Astrocyte (in vitro differentiated cells and primary cell): ENCODE measurements at regions not wholly inside any gene's neighbourhood (a gene's known extent, or its start where the extent isn't known, plus 50 kb on each side); places are given as distances from the start of the nearest gene placed in this dataset.
"Not testable (repeated sequence)": the region's sequence is repeated elsewhere in the genome, so short reads cannot be mapped to it uniquely, and the experiment has no call there.

Experiments
- DNase-seq: peaks from one replicate; pipeline ENCODE4 v3.0.0-alpha.2; 2010; ENCODE audit warnings: low read depth
- FAIRE-seq: peaks from 2 replicates; lab custom pipeline; 2011; peaks lifted over from hg19 to GRCh38; lab: Jason Lieb, UNC
- H2AFZ ChIP-seq: 2 replicates; pipeline ENCODE4 v1.6.0; 2012; ENCODE audit warnings: low read depth, low read length, inconsistent platforms
- H3K27ac ChIP-seq: 2 replicates; pipeline ENCODE4 v1.5.1; 2011; ENCODE audit warnings: low read depth, low read length, inconsistent platforms
- H3K27me3 ChIP-seq: 2 replicates; pipeline ENCODE4 v1.6.0; 2011; ENCODE audit warnings: low read length, inconsistent platforms; ENCODE audit not compliant: insufficient read depth
- H3K36me3 ChIP-seq: 2 replicates; pipeline ENCODE4 v1.5.1; 2011; ENCODE audit warnings: low read length, inconsistent platforms; ENCODE audit not compliant: insufficient read depth
- H3K4me1 ChIP-seq: 2 replicates; pipeline ENCODE4 v1.5.1; 2011; ENCODE audit warnings: low read length, inconsistent platforms; ENCODE audit not compliant: insufficient read depth
- H3K4me2 ChIP-seq: 2 replicates; pipeline ENCODE4 v1.6.0; 2012; ENCODE audit warnings: low read length, inconsistent platforms
- H3K4me3 ChIP-seq: 2 replicates; pipeline ENCODE4 v1.5.1; 2011; ENCODE audit warnings: low read depth, mild to moderate bottlenecking, low read length, inconsistent platforms; ENCODE audit not compliant: insufficient read depth
- H3K79me2 ChIP-seq: 2 replicates; pipeline ENCODE4 v1.6.0; 2012; ENCODE audit warnings: mild to moderate bottlenecking, low read length, inconsistent platforms; ENCODE audit not compliant: insufficient read depth
- H3K9ac ChIP-seq: 2 replicates; pipeline ENCODE4 v1.6.0; 2012; ENCODE audit warnings: mild to moderate bottlenecking, low read length, inconsistent platforms
- H3K9me3 ChIP-seq: 2 replicates; pipeline ENCODE4 v1.5.1; 2012; ENCODE audit warnings: low read depth, mild to moderate bottlenecking, low read length, inconsistent platforms; ENCODE audit not compliant: insufficient read depth
- H4K20me1 ChIP-seq: 2 replicates; pipeline ENCODE4 v1.6.0; 2012; ENCODE audit warnings: low read length, inconsistent platforms; ENCODE audit not compliant: insufficient read depth
- H3K27ac Mint-ChIP-seq: one replicate; pipeline ENCODE4 v1.8.0; 2021; ENCODE audit warnings: mild to moderate bottlenecking, mixed read lengths; ENCODE audit not compliant: unreplicated experiment
- H3K27me3 Mint-ChIP-seq: one replicate; pipeline ENCODE4 v1.8.0; 2021; ENCODE audit warnings: low read depth, mixed read lengths; ENCODE audit not compliant: unreplicated experiment
- H3K36me3 Mint-ChIP-seq: one replicate; pipeline ENCODE4 v1.8.0; 2021; ENCODE audit warnings: low read depth, mixed read lengths; ENCODE audit not compliant: unreplicated experiment
- H3K4me1 Mint-ChIP-seq: one replicate; pipeline ENCODE4 v1.8.0; 2021; ENCODE audit warnings: low read depth, mixed read lengths; ENCODE audit not compliant: unreplicated experiment
- H3K4me3 Mint-ChIP-seq: one replicate; pipeline ENCODE4 v1.8.0; 2021; ENCODE audit warnings: mild to moderate bottlenecking, moderate library complexity, mixed read lengths; ENCODE audit not compliant: unreplicated experiment
- H3K9me3 Mint-ChIP-seq: one replicate; pipeline ENCODE4 v1.8.0; 2021; ENCODE audit warnings: mild to moderate bottlenecking, mixed read lengths; ENCODE audit not compliant: unreplicated experiment

DNA sequence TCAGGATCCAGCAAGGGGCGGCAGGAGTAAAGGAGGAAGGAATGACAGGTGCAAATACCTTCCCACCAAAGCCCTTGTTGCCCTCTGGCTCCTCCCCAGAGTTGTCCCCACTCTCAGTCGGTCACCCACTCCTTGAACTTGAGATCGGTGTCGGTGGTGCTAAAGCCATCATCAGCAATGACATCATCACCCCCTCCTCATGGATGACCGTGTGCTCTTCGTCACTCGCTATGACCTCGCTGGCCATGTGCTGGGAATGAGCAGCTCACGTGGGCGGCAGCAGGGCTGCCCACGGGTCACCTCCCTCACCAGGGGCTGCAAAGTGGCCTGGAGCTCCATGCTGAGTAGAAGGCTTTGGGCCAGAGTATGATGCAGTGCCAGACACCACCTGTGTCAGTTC is 405.3 kb downstream of the CACNA1B start:
- H3K27ac Mint-ChIP-seq, H3K27me3 Mint-ChIP-seq, H3K9ac ChIP-seq, H3K4me1 Mint-ChIP-seq, H3K79me2 ChIP-seq, H3K9me3 ChIP-seq, H3K36me3 ChIP-seq, H3K9me3 Mint-ChIP-seq, FAIRE-seq, H3K27ac ChIP-seq, H2AFZ ChIP-seq, H3K4me3 ChIP-seq, H3K36me3 Mint-ChIP-seq, H4K20me1 ChIP-seq, H3K27me3 ChIP-seq, H3K4me3 Mint-ChIP-seq, DNase-seq, H3K4me1 ChIP-seq, H3K4me2 ChIP-seq: not testable (repeated sequence)
